PC-3 (cell line): ENCODE measurements at regions not wholly inside any gene's neighbourhood (a gene's known extent, or its start where the extent isn't known, plus 50 kb on each side); places are given as distances from the start of the nearest gene placed in this dataset.

Experiments used
- ATAC-seq: fragments of 200-7000 bp; cut with Tn5 transposase; 2 replicates; pipeline ENCODE4 v1.9.1; 2020; ENCODE audit warnings: mild to moderate bottlenecking, moderate library complexity
- BruUV-seq: library from RNA; stranded (reverse); fragments of 400-500 nt; replicated peaks from 2 replicates; lab custom pipeline; 2021; lab: Mats Ljungman, UMichigan
- CTCF ChIA-PET: fragments of 300-600 bp; sonication (Branson Sonifier 250); formaldehyde crosslinking; loops from one replicate; lab custom pipeline; 2022; ENCODE audit warnings: antibody characterized with exemption; lab: Charles Lee
- POLR2A ChIA-PET: fragments of 300-600 bp; sonication (Branson Sonifier 250); formaldehyde crosslinking; loops from one replicate; lab custom pipeline; 2022; ENCODE audit warnings: antibody characterized with exemption; ENCODE audit not compliant: unreplicated experiment; lab: Charles Lee
- DNase-seq: peaks from one replicate; pipeline ENCODE4 v3.0.0-alpha.2; 2015
- H2AFZ ChIP-seq: fragments of 300-600 bp; sonication (generic); 2 replicates; pipeline ENCODE4 v1.6.0; 2016; ENCODE audit warnings: antibody characterized with exemption, low read length
- H3F3A ChIP-seq: fragments of 300-600 bp; sonication (generic); one replicate; pipeline ENCODE4 v1.6.0; 2017; ENCODE audit warnings: antibody characterized with exemption, low read length, control low read depth, mild to moderate bottlenecking; ENCODE audit not compliant: unreplicated experiment
- H3K27ac ChIP-seq: fragments of 300-600 bp; sonication (generic); 2 replicates; pipeline ENCODE4 v1.5.1; 2016; ENCODE audit warnings: mild to moderate bottlenecking, low read length
- H3K27me3 ChIP-seq: fragments of 300-600 bp; sonication (generic); 2 replicates; pipeline ENCODE4 v1.6.1; 2016; ENCODE audit warnings: low read length, mixed read lengths
- H3K36me3 ChIP-seq: fragments of 300-600 bp; sonication (generic); 2 replicates; pipeline ENCODE4 v1.6.1; 2016; ENCODE audit warnings: low read depth, mixed run types, low read length, mixed read lengths
- H3K4me1 ChIP-seq: fragments of 300-600 bp; sonication (generic); 2 replicates; pipeline ENCODE4 v1.5.1; 2016; ENCODE audit warnings: low read length; ENCODE audit not compliant: insufficient read depth
- H3K4me2 ChIP-seq: fragments of 300-600 bp; sonication (generic); 2 replicates; pipeline ENCODE4 v1.6.0; 2016; ENCODE audit warnings: low read length
- H3K4me3 ChIP-seq: fragments of 300-600 bp; sonication (generic); 2 replicates; pipeline ENCODE4 v1.5.1; 2016; ENCODE audit warnings: mild to moderate bottlenecking, low read length, mixed read lengths
- H3K79me2 ChIP-seq: fragments of 300-600 bp; sonication (generic); 2 replicates; pipeline ENCODE4 v1.6.1; 2017; ENCODE audit warnings: low read length, mixed read lengths
- H3K9ac ChIP-seq: fragments of 300-600 bp; sonication (generic); 2 replicates; pipeline ENCODE4 v1.6.0; 2016; ENCODE audit warnings: mild to moderate bottlenecking, low read length
- H3K9me2 ChIP-seq: fragments of 300-600 bp; sonication (generic); replicated peaks from 2 replicates; pipeline ENCODE4 v1.6.1; 2016; ENCODE audit warnings: mixed run types, low read length, mixed read lengths
- H3K9me3 ChIP-seq: fragments of 300-600 bp; sonication (generic); 2 replicates; pipeline ENCODE4 v1.6.1; 2016; ENCODE audit warnings: low read length, mixed read lengths
- H4K20me1 ChIP-seq: fragments of 300-600 bp; sonication (generic); 2 replicates; pipeline ENCODE4 v1.6.1; 2016; ENCODE audit warnings: low read length, mixed read lengths
- EZH2 ChIP-seq: fragments of 300-600 bp; sonication (generic); IDR thresholded peaks from one replicate; pipeline ENCODE4 v1.6.1; 2017; ENCODE audit warnings: antibody characterized with exemption, mild to moderate bottlenecking, low read length; ENCODE audit not compliant: unreplicated experiment
- EZH2phosphoT487 ChIP-seq: fragments of 300-600 bp; sonication (generic); IDR thresholded peaks from 2 replicates; pipeline ENCODE4 v1.6.1; 2018; ENCODE audit warnings: mild to moderate bottlenecking, antibody characterized with exemption, low read length, borderline replicate concordance
- intact Hi-C: fragments of 100-400 bp; cut with micrococcal nuclease; formaldehyde crosslinking; loops from 2 replicates; pipeline ENCODE4 v1.9.0; 2023
- TF ChIP-seq, protein P1 (sequence below): fragments of 300-600 bp; sonication (generic); conservative IDR thresholded peaks from 2 replicates; pipeline ENCODE4 v1.5.1; 2017; ENCODE audit warnings: antibody characterized with exemption, low read depth, mild to moderate bottlenecking, low read length

GRCh38 chr21:41685511-41686149 lies 81.2 kb downstream of the RIPK4 start:
- Histone ChIP-seq H3K4me2 (peak overlapping the region; percentile 76; the same call in 1 of the 2 replicates), H3F3A (no peaks in the 10 kb centered on the region), H2AFZ (no peak overlapping the region), H3K9me2 (no peaks in the 10 kb centered on the region), H3K79me2 (0 out of 2 replicates have a peak, but pooled peaks cover 4% of the 10 kb centered on the region), H3K9me3 (no peaks in the 10 kb centered on the region), H3K27ac (peak overlapping the region; percentile 98), H4K20me1 (no peaks in the 10 kb centered on the region), H3K27me3 (no peaks in the 10 kb centered on the region), H3K4me3 (no peak overlapping the region), H3K36me3 (no peaks in the 10 kb centered on the region), H3K9ac (peak overlapping the region; percentile 71), H3K4me1 (peaks cover 78% of the 10 kb centered on the region)
- TF ChIP-seq, protein P1, sequence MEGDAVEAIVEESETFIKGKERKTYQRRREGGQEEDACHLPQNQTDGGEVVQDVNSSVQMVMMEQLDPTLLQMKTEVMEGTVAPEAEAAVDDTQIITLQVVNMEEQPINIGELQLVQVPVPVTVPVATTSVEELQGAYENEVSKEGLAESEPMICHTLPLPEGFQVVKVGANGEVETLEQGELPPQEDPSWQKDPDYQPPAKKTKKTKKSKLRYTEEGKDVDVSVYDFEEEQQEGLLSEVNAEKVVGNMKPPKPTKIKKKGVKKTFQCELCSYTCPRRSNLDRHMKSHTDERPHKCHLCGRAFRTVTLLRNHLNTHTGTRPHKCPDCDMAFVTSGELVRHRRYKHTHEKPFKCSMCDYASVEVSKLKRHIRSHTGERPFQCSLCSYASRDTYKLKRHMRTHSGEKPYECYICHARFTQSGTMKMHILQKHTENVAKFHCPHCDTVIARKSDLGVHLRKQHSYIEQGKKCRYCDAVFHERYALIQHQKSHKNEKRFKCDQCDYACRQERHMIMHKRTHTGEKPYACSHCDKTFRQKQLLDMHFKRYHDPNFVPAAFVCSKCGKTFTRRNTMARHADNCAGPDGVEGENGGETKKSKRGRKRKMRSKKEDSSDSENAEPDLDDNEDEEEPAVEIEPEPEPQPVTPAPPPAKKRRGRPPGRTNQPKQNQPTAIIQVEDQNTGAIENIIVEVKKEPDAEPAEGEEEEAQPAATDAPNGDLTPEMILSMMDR = no peak
- no peak for TF ChIP-seq EZH2phosphoT487
- no peak for TF ChIP-seq EZH2
- ATAC-seq (no peak), DNase-seq (no peak)
- intact Hi-C loops = no loop called here
- ChIA-PET CTCF (no interaction called here), POLR2A (no interaction called here)
- BruUV-seq = no TSS peak

DNA sequence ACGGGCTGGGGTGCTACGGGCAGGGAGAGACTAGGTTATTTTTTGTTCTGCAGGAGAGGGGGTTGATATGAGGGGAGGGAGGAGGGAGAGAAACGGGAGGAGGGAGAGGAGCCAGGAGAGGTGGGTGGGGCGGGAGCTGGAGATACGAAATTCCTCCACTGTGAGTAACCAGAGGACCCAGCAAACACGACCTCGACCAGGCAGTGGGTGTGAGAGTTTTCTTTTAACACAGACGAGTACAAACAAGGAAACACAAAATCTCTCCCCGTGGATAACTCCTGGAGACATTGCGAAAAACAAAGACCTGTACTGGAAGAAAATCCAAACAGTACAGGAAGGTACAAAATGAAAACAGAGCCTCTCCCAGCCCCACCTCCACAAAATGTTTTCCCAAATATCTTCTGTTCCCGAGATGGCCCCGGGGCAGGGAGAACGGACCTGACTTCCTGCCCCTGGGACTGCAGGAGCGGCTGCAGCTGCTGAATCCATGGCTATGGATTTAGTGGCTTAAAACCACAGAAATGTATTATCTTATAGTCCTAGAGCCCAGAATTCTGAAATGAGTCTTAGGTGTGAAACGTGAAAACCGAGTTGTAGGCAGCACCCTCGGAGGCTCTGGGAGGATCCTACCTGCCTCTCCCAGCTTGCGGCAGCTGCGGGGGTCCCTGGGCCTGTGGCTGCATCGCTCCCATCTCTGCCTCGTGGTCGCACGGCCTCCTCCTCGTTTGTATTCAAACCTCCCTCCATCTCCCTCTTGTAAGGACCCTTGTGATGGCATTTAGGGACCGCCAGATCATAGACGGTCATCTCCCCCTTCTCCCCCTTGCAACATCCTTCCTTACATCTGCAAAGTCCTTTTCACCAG lies 82.2 kb downstream of the RIPK4 start:
- peak overlapping the region; percentile 76 for H3K4me2 ChIP-seq
- no peak for TF ChIP-seq EZH2phosphoT487
- no peak for TF ChIP-seq EZH2
- TF ChIP-seq, protein P1 = no peak
- H3K9ac ChIP-seq = peak overlapping the region; percentile 71
- no peaks in the 10 kb centered on the region for H3K9me3 ChIP-seq
- no peaks in the 10 kb centered on the region for H3K36me3 ChIP-seq
- peaks cover 88% of the 10 kb centered on the region for H3K4me1 ChIP-seq
- peak overlapping the region; percentile 48 for H3K4me3 ChIP-seq
- peak; percentile 70 for ATAC-seq
- intact Hi-C loops = loop anchor here (1.0 to 5.0 kb wide), 2 partner anchors 33 to 83 kb away; partner anchors contain the start of gene RIPK4
- no peaks in the 10 kb centered on the region for H3F3A ChIP-seq
- ChIA-PET CTCF (interaction anchor here (1.1 kb wide), 1 partner anchor 53 kb away, joined by 7 read pairs; no protein-coding TSS in a partner anchor), POLR2A (interaction anchor here (1.0 kb wide), 1 partner anchor 50 kb away, joined by 6 read pairs; no protein-coding TSS in a partner anchor)
- H2AFZ ChIP-seq = peak overlapping the region; percentile 37
- H3K79me2 ChIP-seq = peaks cover 7% of the 10 kb centered on the region; the same call in 1 of the 2 replicates
- peak; percentile 86 for DNase-seq
- H3K9me2 ChIP-seq = no peaks in the 10 kb centered on the region
- H4K20me1 ChIP-seq = no peaks in the 10 kb centered on the region
- BruUV-seq = TSS peak; percentile 55
- peak overlapping the region; percentile 98 for H3K27ac ChIP-seq
- H3K27me3 ChIP-seq = no peaks in the 10 kb centered on the region
